ENCODE measurements at regions not wholly inside any gene's neighbourhood (a gene's known extent, or its start where the extent isn't known, plus 50 kb on each side); places are given as distances from the start of the nearest gene placed in this dataset.
"Not testable (repeated sequence)": the region's sequence is repeated elsewhere in the genome, so short reads cannot be mapped to it uniquely, and the experiment has no call there.

- DNase-seq (ENCODE audit: low spot score): no peak
These were observed 50.9 kb upstream of the NXT1 start for GRCh38 chr20:23299673-23300050.

GRCh38 chr20:23298926-23299672, 51.5 kb upstream of the NXT1 start:
- DNase-seq (ENCODE audit: low spot score): no peak

- DNase-seq (ENCODE audit: low spot score): no peak
These were observed 52.4 kb upstream of the NXT1 start for GRCh38 chr20:23298155-23298554.

GRCh38 chr20:23296841-23297701, 53.5 kb upstream of the NXT1 start:
- no peak for DNase-seq (ENCODE audit: low spot score)

- DNase-seq (ENCODE audit: low spot score): no peak
These were observed 54.7 kb upstream of the NXT1 start for GRCh38 chr20:23295934-23296333.

- no peak for DNase-seq (ENCODE audit: low spot score)
These were observed 55.9 kb upstream of the NXT1 start for GRCh38 chr20:23294671-23295070.

- DNase-seq (ENCODE audit: low spot score): no peak
These were observed 56.4 kb upstream of the NXT1 start for GRCh38 chr20:23294166-23294565.

- DNase-seq (ENCODE audit: low spot score): no peak
These were observed 56.9 kb upstream of the NXT1 start for GRCh38 chr20:23293689-23294088.

- DNase-seq (ENCODE audit: low spot score): not testable (repeated sequence)
These were observed 58.3 kb upstream of the NXT1 start for GRCh38 chr20:23292311-23292710.

- no peak for DNase-seq (ENCODE audit: low spot score)
These were observed 58.9 kb upstream of the NXT1 start for GRCh38 chr20:23291575-23292240.

GRCh38 chr20:23290761-23291574, 59.6 kb upstream of the NXT1 start:
- DNase-seq (ENCODE audit: low spot score): no peak

- no peak for DNase-seq (ENCODE audit: low spot score)
These were observed 60.7 kb upstream of the NXT1 start for GRCh38 chr20:23289724-23290395.

- DNase-seq (ENCODE audit: low spot score): no peak
These were observed 61.3 kb upstream of the NXT1 start for GRCh38 chr20:23289249-23289648.

- no peak for DNase-seq (ENCODE audit: low spot score)
These were observed 63.0 kb upstream of the NXT1 start for GRCh38 chr20:23287354-23288190.

GRCh38 chr20:23286346-23286745, 64.2 kb upstream of the NXT1 start:
- no peak for DNase-seq (ENCODE audit: low spot score)

GRCh38 chr20:23285536-23285935, 65.1 kb upstream of the NXT1 start:
- DNase-seq (ENCODE audit: low spot score): no peak

- no peak for DNase-seq (ENCODE audit: low spot score)
These were observed 66.6 kb upstream of the NXT1 start for GRCh38 chr20:23284009-23284408.

GRCh38 chr20:23283096-23283850, 67.3 kb upstream of the NXT1 start:
- no peak for DNase-seq (ENCODE audit: low spot score)

GRCh38 chr20:23282546-23282945, 68.0 kb upstream of the NXT1 start:
- no peak for DNase-seq (ENCODE audit: low spot score)

- no peak for DNase-seq (ENCODE audit: low spot score)
These were observed 68.5 kb upstream of the NXT1 start for GRCh38 chr20:23282111-23282510.

All from kidney tubule cell (primary cell).